COLO668 (cell line): ENCODE measurements at regions not wholly inside any gene's neighbourhood (a gene's known extent, or its start where the extent isn't known, plus 50 kb on each side); places are given as distances from the start of the nearest gene placed in this dataset.
"Not testable (repeated sequence)": the region's sequence is repeated elsewhere in the genome, so short reads cannot be mapped to it uniquely, and the experiment has no call there.

Experiments
- DNase-seq: peaks from one replicate; lab custom pipeline; 2025; ENCODE audit not compliant: unreplicated experiment; lab: John Stamatoyannopoulos, UW

GRCh38 chr2:120513776-120514357 lies 167.9 kb downstream of the INHBB start:
- DNase-seq = no peak

- no peak for DNase-seq
Measured at GRCh38 chr2:120514521-120514920, 168.6 kb downstream of the INHBB start.

GRCh38 chr2:120515066-120515758 lies 169.3 kb downstream of the INHBB start:
- DNase-seq = not testable (repeated sequence)

- DNase-seq = no peak
Measured at GRCh38 chr2:120515759-120516678, 170.1 kb downstream of the INHBB start.

GRCh38 chr2:120516679-120517314 lies 170.9 kb downstream of the INHBB start:
- DNase-seq = no peak

- peak; percentile 25 for DNase-seq
Measured at GRCh38 chr2:120517751-120518469, 172.0 kb downstream of the INHBB start.

- no peak for DNase-seq
Measured at GRCh38 chr2:120518819-120519218, 172.9 kb downstream of the INHBB start.

- DNase-seq = no peak
Measured at GRCh38 chr2:120519469-120519868, 173.5 kb downstream of the INHBB start.

GRCh38 chr2:120520454-120520853 lies 174.5 kb downstream of the INHBB start:
- DNase-seq = no peak

- DNase-seq = peak; percentile 63
Measured at GRCh38 chr2:120520929-120521912, 175.3 kb downstream of the INHBB start.

GRCh38 chr2:120522151-120522751 lies 176.3 kb downstream of the INHBB start:
- no peak for DNase-seq

- DNase-seq = no peak
Measured at GRCh38 chr2:120523766-120524165, 177.8 kb downstream of the INHBB start.

- DNase-seq = no peak
Measured at GRCh38 chr2:120524174-120524573, 178.2 kb downstream of the INHBB start.

- DNase-seq = peak; percentile 48
Measured at GRCh38 chr2:120525056-120526046, 179.4 kb downstream of the INHBB start.

GRCh38 chr2:120526047-120526562 lies 180.2 kb downstream of the INHBB start:
- DNase-seq = peak; percentile 20

- DNase-seq = no peak
Measured at GRCh38 chr2:120526997-120527945, 181.3 kb downstream of the INHBB start.
